Stimulated activated naive CD8-positive, alpha-beta T cell treated with anti-CD3 and anti-CD28 coated beads, Interleukin-15, Interleukin-2, amounts not matched to agents 100 ng/mL and 50 ng/mL, for 24 hours (primary cell): ENCODE measurements at regions not wholly inside any gene's neighbourhood (a gene's known extent, or its start where the extent isn't known, plus 50 kb on each side); places are given as distances from the start of the nearest gene placed in this dataset.

Experiments
- H3K27ac Mint-ChIP-seq: one replicate; pipeline ENCODE4 v1.8.0; 2021; ENCODE audit warnings: mild to moderate bottlenecking, mixed read lengths
- H3K27me3 Mint-ChIP-seq: one replicate; pipeline ENCODE4 v1.8.0; 2021; ENCODE audit warnings: mixed read lengths
- H3K36me3 Mint-ChIP-seq: one replicate; pipeline ENCODE4 v1.8.0; 2021; ENCODE audit warnings: low read depth, mixed read lengths
- H3K4me1 Mint-ChIP-seq: one replicate; pipeline ENCODE4 v1.8.0; 2021; ENCODE audit warnings: low read depth, mixed read lengths
- H3K4me3 Mint-ChIP-seq: one replicate; pipeline ENCODE4 v1.8.0; 2021; ENCODE audit warnings: mild to moderate bottlenecking, mixed read lengths
- H3K9me3 Mint-ChIP-seq: one replicate; pipeline ENCODE4 v1.8.0; 2021; ENCODE audit warnings: mixed read lengths

DNA sequence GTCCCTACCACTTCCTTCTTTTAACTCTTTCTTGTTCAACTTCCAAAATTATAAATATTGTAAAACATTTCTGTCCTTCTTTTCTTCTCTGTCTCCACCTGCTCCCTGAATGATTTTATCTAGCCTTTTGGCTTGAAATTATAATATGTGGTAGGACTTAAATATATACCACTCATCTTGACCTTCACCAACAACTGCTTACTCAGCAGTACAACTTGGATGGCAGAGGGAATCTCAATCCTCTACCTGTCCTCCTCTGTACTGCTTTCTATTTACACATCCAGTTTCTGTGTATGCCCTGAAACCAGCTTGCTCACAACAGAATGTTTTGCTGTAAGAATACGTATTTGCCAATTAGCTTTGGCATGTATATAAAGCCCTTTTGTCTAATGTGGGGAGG lies 1392.5 kb downstream of the EPHA7 start:
- no peak overlapping the region for H3K4me3 Mint-ChIP-seq
- H3K9me3 Mint-ChIP-seq: peaks cover 13% of the 10 kb centered on the region
- no peaks in the 10 kb centered on the region for H3K27me3 Mint-ChIP-seq
- H3K36me3 Mint-ChIP-seq: no peaks in the 10 kb centered on the region
- H3K4me1 Mint-ChIP-seq: no peaks in the 10 kb centered on the region
- H3K27ac Mint-ChIP-seq: no peak overlapping the region

- Mint-ChIP-seq H3K9me3 (peaks cover 4% of the 10 kb centered on the region), H3K27me3 (no peaks in the 10 kb centered on the region), H3K36me3 (no peaks in the 10 kb centered on the region), H3K4me1 (no peaks in the 10 kb centered on the region), H3K4me3 (no peak overlapping the region), H3K27ac (no peak overlapping the region)
Observed at GRCh38 chr6:92024881-92025280, 1394.5 kb downstream of the EPHA7 start.

GRCh38 chr6:92024110-92024509 lies 1395.2 kb downstream of the EPHA7 start:
- Mint-ChIP-seq H3K9me3 (peaks cover 4% of the 10 kb centered on the region), H3K27me3 (no peaks in the 10 kb centered on the region), H3K27ac (no peak overlapping the region), H3K36me3 (no peaks in the 10 kb centered on the region), H3K4me1 (no peaks in the 10 kb centered on the region), H3K4me3 (no peak overlapping the region)

DNA sequence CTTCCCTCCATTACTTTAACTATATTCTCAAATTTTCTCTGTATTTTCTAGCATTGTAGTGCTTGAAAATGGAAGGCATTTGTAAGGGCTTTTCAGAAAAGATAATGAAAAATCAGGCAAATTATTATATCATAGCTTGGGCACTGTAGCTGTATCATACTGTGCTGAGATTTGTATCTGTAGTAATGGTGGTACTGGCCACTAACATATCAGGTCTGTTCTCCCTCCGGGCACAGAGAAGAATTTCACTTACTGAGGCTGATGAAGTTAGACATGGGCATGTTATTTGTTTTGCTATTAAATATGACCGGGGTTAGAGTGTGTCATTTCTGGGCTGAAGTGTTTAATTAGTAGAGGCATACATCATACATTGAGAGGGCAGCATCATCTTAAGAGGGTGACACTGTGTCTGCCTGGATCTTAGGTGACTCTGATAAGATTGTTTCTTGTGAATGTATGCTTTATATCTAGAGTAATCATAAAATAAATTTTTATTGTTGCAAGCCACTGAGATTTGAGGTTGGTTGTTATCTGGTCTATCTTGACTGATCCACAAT lies 1395.9 kb downstream of the EPHA7 start:
- no peak overlapping the region for H3K27ac Mint-ChIP-seq
- H3K27me3 Mint-ChIP-seq: no peaks in the 10 kb centered on the region
- no peaks in the 10 kb centered on the region for H3K36me3 Mint-ChIP-seq
- H3K4me3 Mint-ChIP-seq: no peak overlapping the region
- H3K9me3 Mint-ChIP-seq: peaks cover 4% of the 10 kb centered on the region
- H3K4me1 Mint-ChIP-seq: no peaks in the 10 kb centered on the region

DNA sequence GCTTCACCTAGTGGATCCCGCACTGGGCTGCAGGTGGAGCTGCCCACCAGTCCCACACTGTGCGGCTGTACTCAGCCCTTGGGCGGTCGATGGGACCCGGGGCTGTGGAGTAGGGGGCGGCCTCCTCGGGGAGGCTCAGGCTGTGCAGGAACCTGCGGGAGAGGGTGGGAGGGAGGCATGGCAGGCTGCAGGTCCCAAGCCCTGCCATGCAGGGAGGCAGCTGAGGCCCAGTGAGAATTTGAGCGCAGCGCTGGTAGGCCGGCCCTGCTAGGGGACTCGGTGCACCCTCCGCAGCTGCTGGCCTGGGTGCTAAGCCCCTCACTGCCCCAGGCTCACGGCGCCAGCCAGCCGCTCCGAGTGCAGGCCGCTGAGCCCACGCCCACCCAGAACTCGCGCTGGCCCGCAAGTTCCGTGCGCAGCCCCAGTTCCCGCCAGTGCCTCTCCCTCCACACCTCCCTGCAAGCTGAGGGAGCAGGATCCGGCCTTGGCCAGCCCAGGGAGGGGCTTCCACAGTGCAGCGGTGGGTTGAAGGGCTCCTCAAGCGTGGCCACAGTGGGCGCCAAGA lies 1407.6 kb downstream of the EPHA7 start:
- Mint-ChIP-seq H3K9me3 (peaks cover 10% of the 10 kb centered on the region), H3K4me3 (no peak overlapping the region), H3K4me1 (no peaks in the 10 kb centered on the region), H3K36me3 (no peaks in the 10 kb centered on the region), H3K27me3 (no peaks in the 10 kb centered on the region), H3K27ac (no peak overlapping the region)

DNA sequence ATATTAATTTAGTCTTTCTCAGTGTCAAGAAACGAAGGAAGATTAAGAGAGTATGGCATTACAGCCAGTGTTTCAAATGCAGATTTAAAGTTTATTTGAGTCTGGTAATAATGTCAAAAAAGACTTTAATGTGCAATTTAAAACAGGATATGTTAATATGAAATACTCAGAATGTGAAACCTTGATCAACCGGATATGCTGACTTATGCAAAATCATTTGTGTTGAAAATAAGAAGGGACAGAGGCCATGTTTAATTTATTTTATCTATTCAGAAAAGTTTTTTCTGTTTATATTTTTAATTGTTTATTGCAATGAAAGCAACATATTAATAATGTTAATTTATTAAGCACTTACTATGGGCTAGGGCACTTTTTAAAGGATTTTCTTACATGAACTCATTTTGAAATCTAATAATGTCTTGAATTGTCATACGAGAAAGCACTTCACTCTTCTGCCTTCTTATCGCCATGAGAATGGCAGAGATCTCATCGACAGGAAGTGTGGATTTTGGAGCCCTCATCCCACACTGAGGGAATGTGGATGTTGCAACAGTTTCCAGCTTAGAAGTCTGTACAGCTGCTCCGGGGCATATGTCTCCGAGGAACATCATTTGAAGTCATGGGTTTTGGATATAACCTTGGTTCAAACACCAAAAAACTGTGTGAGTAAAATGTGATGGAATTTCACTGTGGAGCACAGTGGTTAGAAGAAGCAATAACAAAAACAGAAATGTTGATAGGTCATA lies 1410.4 kb downstream of the EPHA7 start:
- Mint-ChIP-seq H3K27ac (no peak overlapping the region), H3K36me3 (no peaks in the 10 kb centered on the region), H3K9me3 (peaks cover 6% of the 10 kb centered on the region), H3K4me1 (no peaks in the 10 kb centered on the region), H3K27me3 (no peaks in the 10 kb centered on the region), H3K4me3 (no peak overlapping the region)

DNA sequence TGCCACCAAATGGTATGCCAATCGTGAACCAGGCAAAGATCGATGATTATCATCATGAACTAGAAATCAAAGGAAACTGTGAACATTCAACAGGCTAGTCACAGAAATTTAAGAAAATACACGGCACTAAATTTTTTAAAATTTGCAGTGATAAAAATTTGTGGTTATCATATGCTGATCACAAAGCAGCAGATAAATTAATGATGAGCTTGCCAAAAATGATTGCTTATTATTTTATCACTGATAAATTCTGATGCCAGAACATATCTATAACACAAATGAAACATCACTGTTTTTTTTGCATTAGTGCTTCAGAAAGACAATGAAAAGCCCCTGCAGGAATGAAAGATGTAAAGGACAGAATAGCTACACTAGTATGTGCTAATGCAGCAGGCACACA lies 1413.2 kb upstream of the MAP3K7 start:
- Mint-ChIP-seq H3K36me3 (no peaks in the 10 kb centered on the region), H3K4me3 (no peak overlapping the region), H3K27me3 (no peaks in the 10 kb centered on the region), H3K4me1 (no peaks in the 10 kb centered on the region), H3K27ac (no peak overlapping the region), H3K9me3 (peaks cover 9% of the 10 kb centered on the region)

DNA sequence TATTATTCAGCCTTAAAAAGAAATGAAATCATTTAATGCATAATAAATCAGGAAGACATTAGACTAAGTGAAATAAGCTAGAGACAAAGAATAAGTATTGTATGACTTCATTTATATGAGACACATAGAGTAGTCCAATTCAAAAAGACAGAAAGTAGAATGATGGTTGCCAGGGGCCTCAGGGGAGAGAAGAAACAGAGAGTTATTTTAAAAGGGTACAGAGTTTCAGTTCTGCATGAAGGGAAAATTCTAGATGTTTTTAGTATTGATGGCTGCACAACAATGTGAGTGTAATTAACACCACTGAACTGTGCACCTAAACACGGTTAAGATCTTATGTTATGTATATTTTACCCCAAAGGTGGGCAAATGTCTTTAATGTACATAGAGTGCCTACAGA lies 1407.9 kb upstream of the MAP3K7 start:
- Mint-ChIP-seq H3K4me3 (no peak overlapping the region), H3K27ac (no peak overlapping the region), H3K27me3 (no peaks in the 10 kb centered on the region), H3K36me3 (no peaks in the 10 kb centered on the region), H3K9me3 (peaks cover 25% of the 10 kb centered on the region), H3K4me1 (no peaks in the 10 kb centered on the region)

GRCh38 chr6:91982559-91982958 lies 1395.7 kb upstream of the MAP3K7 start:
- Mint-ChIP-seq H3K27ac (no peak overlapping the region), H3K27me3 (no peaks in the 10 kb centered on the region), H3K36me3 (no peaks in the 10 kb centered on the region), H3K4me1 (no peaks in the 10 kb centered on the region), H3K4me3 (no peak overlapping the region), H3K9me3 (peaks cover 3% of the 10 kb centered on the region)

DNA sequence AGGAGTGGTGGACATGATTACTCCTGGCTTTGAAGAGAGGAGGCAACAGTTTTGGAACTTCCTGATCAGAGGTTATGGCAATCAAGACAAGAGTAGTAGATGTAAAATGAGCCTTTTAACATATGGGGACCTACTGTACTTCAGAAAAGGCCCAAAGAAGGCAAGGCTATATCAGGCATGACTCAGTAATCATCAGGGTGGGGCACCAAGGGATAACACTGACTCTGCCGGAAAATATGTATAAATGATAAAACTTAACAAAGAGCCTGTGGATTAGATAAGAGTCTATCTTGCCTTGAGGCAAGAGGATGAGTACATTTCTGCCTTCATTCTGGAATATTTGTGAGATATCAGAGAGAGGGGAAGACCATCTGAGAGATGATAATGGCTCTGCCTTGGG lies 1389.9 kb upstream of the MAP3K7 start:
- no peaks in the 10 kb centered on the region for H3K4me1 Mint-ChIP-seq
- peaks cover 18% of the 10 kb centered on the region for H3K9me3 Mint-ChIP-seq
- no peaks in the 10 kb centered on the region for H3K27me3 Mint-ChIP-seq
- no peak overlapping the region for H3K27ac Mint-ChIP-seq
- no peaks in the 10 kb centered on the region for H3K36me3 Mint-ChIP-seq
- no peak overlapping the region for H3K4me3 Mint-ChIP-seq

DNA sequence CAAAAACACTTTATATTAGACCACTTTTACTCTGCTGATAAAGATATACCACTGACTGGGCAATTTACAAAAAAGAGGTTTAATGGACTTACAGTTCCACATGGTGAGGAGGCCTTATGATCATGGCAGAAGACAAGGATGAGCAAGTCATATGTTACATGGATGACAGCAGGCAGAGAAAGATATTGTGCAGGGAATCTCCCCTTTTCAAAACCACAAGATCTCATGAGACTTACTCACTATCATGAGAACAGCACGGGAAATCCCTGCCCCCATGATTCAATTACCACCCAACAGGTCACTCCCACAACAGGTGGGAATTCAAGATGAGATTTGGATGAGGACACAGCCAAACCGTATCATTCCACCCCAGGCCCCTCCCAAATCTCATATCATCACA lies 1383.8 kb upstream of the MAP3K7 start:
- Mint-ChIP-seq H3K27me3 (no peaks in the 10 kb centered on the region), H3K9me3 (peaks cover 18% of the 10 kb centered on the region), H3K36me3 (no peaks in the 10 kb centered on the region), H3K4me3 (no peak overlapping the region), H3K27ac (no peak overlapping the region), H3K4me1 (no peaks in the 10 kb centered on the region)

DNA sequence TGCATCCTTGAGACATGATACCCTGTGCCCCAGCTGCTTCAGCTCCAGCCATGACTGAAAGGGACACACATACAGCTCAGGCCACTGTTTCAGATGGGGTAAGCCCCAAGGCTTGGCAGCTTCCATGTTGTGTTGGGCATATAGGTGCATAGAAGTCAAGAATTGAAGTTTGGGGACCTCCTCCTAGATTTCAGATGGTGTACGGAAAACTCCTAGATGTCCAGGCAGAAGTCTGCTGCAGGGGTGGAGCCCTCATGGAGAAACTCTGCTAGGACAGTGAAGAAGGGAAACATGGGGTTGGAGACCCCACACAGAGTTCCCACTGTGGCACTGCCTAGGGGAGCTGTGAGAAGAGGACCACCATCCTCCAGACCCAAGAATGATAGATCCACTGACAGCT lies 1379.0 kb upstream of the MAP3K7 start:
- no peaks in the 10 kb centered on the region for H3K27me3 Mint-ChIP-seq
- no peak overlapping the region for H3K27ac Mint-ChIP-seq
- H3K4me3 Mint-ChIP-seq: no peak overlapping the region
- no peaks in the 10 kb centered on the region for H3K4me1 Mint-ChIP-seq
- peaks cover 18% of the 10 kb centered on the region for H3K9me3 Mint-ChIP-seq
- H3K36me3 Mint-ChIP-seq: no peaks in the 10 kb centered on the region

- Mint-ChIP-seq H3K4me1 (no peaks in the 10 kb centered on the region), H3K9me3 (peaks cover 13% of the 10 kb centered on the region), H3K27ac (no peak overlapping the region), H3K36me3 (no peaks in the 10 kb centered on the region), H3K27me3 (no peaks in the 10 kb centered on the region), H3K4me3 (no peak overlapping the region)
Observed at GRCh38 chr6:91961671-91962070, 1374.8 kb upstream of the MAP3K7 start.

DNA sequence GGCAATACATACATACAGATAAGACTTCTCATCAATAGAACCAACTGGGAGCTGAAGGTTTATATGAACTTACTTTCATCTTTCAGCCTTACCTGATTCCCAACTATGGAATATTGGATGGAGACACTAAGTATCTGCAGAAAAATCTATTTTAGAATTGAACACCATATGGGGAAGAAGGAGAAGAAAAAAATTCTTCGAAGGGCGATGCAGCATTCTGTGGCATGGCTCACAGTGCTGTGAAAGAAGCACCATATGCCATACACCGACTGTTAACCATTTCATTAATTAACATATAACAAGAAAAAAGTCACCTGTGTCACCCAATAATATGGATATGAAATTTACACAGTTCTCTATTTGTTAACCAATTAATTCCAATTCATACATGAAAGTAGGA lies 1374.4 kb upstream of the MAP3K7 start:
- no peaks in the 10 kb centered on the region for H3K27me3 Mint-ChIP-seq
- peaks cover 9% of the 10 kb centered on the region for H3K9me3 Mint-ChIP-seq
- H3K4me3 Mint-ChIP-seq: no peak overlapping the region
- H3K4me1 Mint-ChIP-seq: no peaks in the 10 kb centered on the region
- no peak overlapping the region for H3K27ac Mint-ChIP-seq
- no peaks in the 10 kb centered on the region for H3K36me3 Mint-ChIP-seq

- H3K36me3 Mint-ChIP-seq: no peaks in the 10 kb centered on the region
- H3K27ac Mint-ChIP-seq: no peak overlapping the region
- no peak overlapping the region for H3K4me3 Mint-ChIP-seq
- H3K27me3 Mint-ChIP-seq: no peaks in the 10 kb centered on the region
- H3K4me1 Mint-ChIP-seq: no peaks in the 10 kb centered on the region
- H3K9me3 Mint-ChIP-seq: peaks cover 22% of the 10 kb centered on the region
Observed at GRCh38 chr6:91941838-91942237, 1355.0 kb upstream of the MAP3K7 start.

- peaks cover 18% of the 10 kb centered on the region for H3K9me3 Mint-ChIP-seq
- H3K27ac Mint-ChIP-seq: no peak overlapping the region
- no peaks in the 10 kb centered on the region for H3K4me1 Mint-ChIP-seq
- H3K36me3 Mint-ChIP-seq: no peaks in the 10 kb centered on the region
- no peaks in the 10 kb centered on the region for H3K27me3 Mint-ChIP-seq
- H3K4me3 Mint-ChIP-seq: no peak overlapping the region
Observed at GRCh38 chr6:91940801-91941200, 1353.9 kb upstream of the MAP3K7 start.
